ENCODE measurements at regions not wholly inside any gene's neighbourhood (a gene's known extent, or its start where the extent isn't known, plus 50 kb on each side); places are given as distances from the start of the nearest gene placed in this dataset.

GRCh38 chr3:95673215-95673614 lies 1141.2 kb upstream of the EPHA6 start:
- no peak for DNase-seq
- Histone ChIP-seq H4K20me1 (ENCODE audit: insufficient read depth, low read length) (no peaks in the 10 kb centered on the region), H3K27ac (ENCODE audit: low read length) (no peak overlapping the region)

GRCh38 chr3:95705786-95706418 lies 1108.5 kb upstream of the EPHA6 start:
- Histone ChIP-seq H3K4me1 (ENCODE audit: insufficient read depth, low read length) (peaks cover 16% of the 10 kb centered on the region; the same call in 1 of the 2 replicates), H3K4me2 (ENCODE audit: insufficient read depth, low read length) (peak overlapping the region; percentile 62), H3K27ac (ENCODE audit: low read length) (peak overlapping the region; percentile 45; the same call in 1 of the 2 replicates), H3K79me2 (ENCODE audit: insufficient read depth, low read length) (no peaks in the 10 kb centered on the region), H3K27me3 (ENCODE audit: insufficient read depth, low read length, poor library complexity) (no peaks in the 10 kb centered on the region), H3K9me3 (ENCODE audit: insufficient read depth, low read length, severe bottlenecking) (no peaks in the 10 kb centered on the region), H4K20me1 (ENCODE audit: insufficient read depth, low read length) (no peaks in the 10 kb centered on the region), H2AFZ (ENCODE audit: low read depth, low read length) (peak overlapping the region; percentile 61), H3K9ac (ENCODE audit: low read depth, low read length) (peak overlapping the region; percentile 35), H3K36me3 (ENCODE audit: insufficient read depth, low read length) (no peaks in the 10 kb centered on the region), H3K4me3 (ENCODE audit: low read depth in 1 of 2, low read length in 2 of 2) (peak overlapping the region; percentile 14 to 46; a peak in 3 of 4 replicates)
- TF ChIP-seq EZH2 (IDR thresholded peaks at IDR 0.05; ENCODE audit: borderline replicate concordance, low read depth, low read length, severe bottlenecking) (no peak), CTCF (IDR thresholded peaks at IDR 0.05; ENCODE audit: borderline replicate concordance, extremely low read depth, low read length, poor library complexity, severe bottlenecking) (no peak)
- peak; percentile 96 for ATAC-seq (ENCODE audit: insufficient read depth, low read depth)
- DNase-seq = peak; percentile 74

More at GRCh38 chr3:95673215-95673614, 1141.2 kb upstream of the EPHA6 start:
- no peak overlapping the region for H3K4me3 ChIP-seq (ENCODE audit: low read depth in 1 of 2, low read length in 2 of 2)
- H3K36me3 ChIP-seq (ENCODE audit: insufficient read depth, low read length) = no peaks in the 10 kb centered on the region
- no peak overlapping the region for H3K4me2 ChIP-seq (ENCODE audit: insufficient read depth, low read length)
- no peaks in the 10 kb centered on the region for H3K9me3 ChIP-seq (ENCODE audit: insufficient read depth, low read length, severe bottlenecking)
- H3K9ac ChIP-seq (ENCODE audit: low read depth, low read length) = no peak overlapping the region
- no peak for TF ChIP-seq CTCF (IDR thresholded peaks at IDR 0.05; ENCODE audit: borderline replicate concordance, extremely low read depth, low read length, poor library complexity, severe bottlenecking)
- no peak for TF ChIP-seq EZH2 (IDR thresholded peaks at IDR 0.05; ENCODE audit: borderline replicate concordance, low read depth, low read length, severe bottlenecking)
- H2AFZ ChIP-seq (ENCODE audit: low read depth, low read length) = no peak overlapping the region
- H3K27me3 ChIP-seq (ENCODE audit: insufficient read depth, low read length, poor library complexity) = no peaks in the 10 kb centered on the region
- no peaks in the 10 kb centered on the region for H3K4me1 ChIP-seq (ENCODE audit: insufficient read depth, low read length)
- ATAC-seq (ENCODE audit: insufficient read depth, low read depth) = no peak
- no peaks in the 10 kb centered on the region for H3K79me2 ChIP-seq (ENCODE audit: insufficient read depth, low read length)

GRCh38 chr3:95707268-95707667 lies 1107.1 kb upstream of the EPHA6 start:
- H3K79me2 ChIP-seq (ENCODE audit: insufficient read depth, low read length) = no peaks in the 10 kb centered on the region
- no peaks in the 10 kb centered on the region for H4K20me1 ChIP-seq (ENCODE audit: insufficient read depth, low read length)
- no peak overlapping the region for H2AFZ ChIP-seq (ENCODE audit: low read depth, low read length)
- ATAC-seq (ENCODE audit: insufficient read depth, low read depth) = no peak
- H3K36me3 ChIP-seq (ENCODE audit: insufficient read depth, low read length) = no peaks in the 10 kb centered on the region
- H3K4me3 ChIP-seq (ENCODE audit: low read depth in 1 of 2, low read length in 2 of 2) = no peak overlapping the region
- no peak overlapping the region for H3K27ac ChIP-seq (ENCODE audit: low read length)
- no peaks in the 10 kb centered on the region for H3K27me3 ChIP-seq (ENCODE audit: insufficient read depth, low read length, poor library complexity)
- H3K4me2 ChIP-seq (ENCODE audit: insufficient read depth, low read length) = no peak overlapping the region
- peaks cover 16% of the 10 kb centered on the region; the same call in 1 of the 2 replicates for H3K4me1 ChIP-seq (ENCODE audit: insufficient read depth, low read length)
- TF ChIP-seq CTCF (IDR thresholded peaks at IDR 0.05; ENCODE audit: borderline replicate concordance, extremely low read depth, low read length, poor library complexity, severe bottlenecking) (no peak), EZH2 (IDR thresholded peaks at IDR 0.05; ENCODE audit: borderline replicate concordance, low read depth, low read length, severe bottlenecking) (no peak)
- H3K9ac ChIP-seq (ENCODE audit: low read depth, low read length) = no peak overlapping the region
- DNase-seq = no peak
- H3K9me3 ChIP-seq (ENCODE audit: insufficient read depth, low read length, severe bottlenecking) = no peaks in the 10 kb centered on the region

Measured in DND-41 (cell line).